Effector memory CD8-positive, alpha-beta T cell (primary cell): ENCODE measurements at regions not wholly inside any gene's neighbourhood (a gene's known extent, or its start where the extent isn't known, plus 50 kb on each side); places are given as distances from the start of the nearest gene placed in this dataset.

ENCODE experiments used
- ATAC-seq: fragments of 150-1000 bp; cut with Tn5 transposase; replicated peaks from 2 replicates; pipeline ENCODE4 v1.10.0; 2021; ENCODE audit warnings: mild to moderate bottlenecking, moderate library complexity
- DNase-seq, 3 experiments: peaks; one replicate each; pipeline ENCODE4 v3.0.0; 2021
- H3K27ac Mint-ChIP-seq, 2 donors: one replicate each; pipeline ENCODE4 v1.8.0; 2022; ENCODE audit warnings: mild to moderate bottlenecking in 2 of 2, mixed read lengths in 2 of 2, moderate library complexity in 2 of 2
- H3K27me3 Mint-ChIP-seq, 2 donors: one replicate each; pipeline ENCODE4 v1.8.0; 2022; ENCODE audit warnings: mixed read lengths in 2 of 2
- H3K36me3 Mint-ChIP-seq: one replicate; pipeline ENCODE4 v1.8.0; 2022; ENCODE audit warnings: mild to moderate bottlenecking, moderate library complexity, mixed read lengths; ENCODE audit not compliant: insufficient read depth
- H3K4me1 Mint-ChIP-seq, 2 donors: one replicate each; pipeline ENCODE4 v1.8.0; 2022; ENCODE audit warnings: low read depth in 2 of 2, mixed read lengths in 2 of 2
- H3K4me3 Mint-ChIP-seq, 2 donors: one replicate each; pipeline ENCODE4 v1.8.0; 2022; ENCODE audit warnings: mild to moderate bottlenecking in 2 of 2, mixed read lengths in 2 of 2, moderate library complexity in 2 of 2
- H3K9me3 Mint-ChIP-seq, 2 donors: one replicate each; pipeline ENCODE4 v1.8.0; 2022; ENCODE audit warnings: mixed read lengths in 2 of 2

- Mint-ChIP-seq H3K4me3 (no peak overlapping the region), H3K4me1 (no peaks in the 10 kb centered on the region), H3K9me3 (no peaks in the 10 kb centered on the region), H3K36me3 (no peaks in the 10 kb centered on the region), H3K27ac (no peak overlapping the region), H3K27me3 (no peaks in the 10 kb centered on the region)
- ATAC-seq (no peak), DNase-seq (no peak)
These were observed 228.2 kb downstream of the NHLRC3 start for GRCh38 chr13:39266426-39266825.

- no peak overlapping the region for H3K4me3 Mint-ChIP-seq
These were observed 230.1 kb downstream of the NHLRC3 start for GRCh38 chr13:39268398-39268797.

DNA sequence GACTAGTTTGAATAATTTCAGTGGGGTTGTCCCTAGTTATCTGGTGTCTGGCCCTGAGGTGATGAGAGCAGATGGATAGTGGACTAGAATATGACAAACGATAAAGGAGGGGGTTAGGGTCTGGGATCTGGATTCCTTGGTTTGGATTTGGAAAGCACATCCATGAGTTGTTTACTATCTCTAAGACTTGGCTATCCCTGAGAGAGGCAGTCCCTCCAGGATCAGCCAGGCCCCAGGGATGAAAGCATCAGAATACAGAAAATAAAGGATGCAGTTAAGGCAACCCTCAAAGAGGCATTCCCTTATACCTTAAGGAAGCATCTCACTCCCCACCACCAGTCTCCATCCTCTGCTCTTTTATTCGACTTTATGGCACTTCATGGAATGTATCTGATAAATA lies 230.7 kb downstream of the NHLRC3 start:
- no peak for ATAC-seq
- no peaks in the 10 kb centered on the region for H3K36me3 Mint-ChIP-seq
- no peaks in the 10 kb centered on the region for H3K27me3 Mint-ChIP-seq
- H3K4me3 Mint-ChIP-seq = no peak overlapping the region
- no peaks in the 10 kb centered on the region for H3K4me1 Mint-ChIP-seq
- DNase-seq = no peak
- no peaks in the 10 kb centered on the region for H3K9me3 Mint-ChIP-seq
- H3K27ac Mint-ChIP-seq = no peak overlapping the region

More at GRCh38 chr13:39268398-39268797, 230.1 kb downstream of the NHLRC3 start:
- Mint-ChIP-seq H3K27me3 (no peaks in the 10 kb centered on the region), H3K4me1 (no peaks in the 10 kb centered on the region), H3K36me3 (no peaks in the 10 kb centered on the region), H3K27ac (no peak overlapping the region), H3K9me3 (no peaks in the 10 kb centered on the region)
- ATAC-seq (no peak), DNase-seq (no peak)

DNA sequence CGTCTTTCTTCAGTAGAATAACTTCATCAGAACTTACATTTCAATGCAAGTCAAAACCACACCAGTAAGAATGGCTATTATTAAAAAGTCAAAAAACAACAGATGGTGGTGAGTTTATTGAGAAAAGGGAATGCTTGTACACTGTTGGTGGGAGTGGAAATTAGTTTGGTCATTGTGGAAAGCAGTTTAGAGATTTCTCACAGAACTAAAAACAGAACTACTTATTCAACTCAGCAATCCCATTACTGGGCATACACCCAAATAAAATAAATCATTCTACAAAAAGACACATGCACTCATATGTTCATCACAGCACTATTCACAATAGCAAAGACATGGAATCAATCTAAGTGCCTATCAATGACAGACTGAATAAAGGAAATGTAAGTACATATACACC lies 231.2 kb downstream of the NHLRC3 start:
- H3K9me3 Mint-ChIP-seq = no peaks in the 10 kb centered on the region
- no peaks in the 10 kb centered on the region for H3K27me3 Mint-ChIP-seq
- ATAC-seq = no peak
- H3K36me3 Mint-ChIP-seq = no peaks in the 10 kb centered on the region
- no peak for DNase-seq
- no peak overlapping the region for H3K4me3 Mint-ChIP-seq
- H3K4me1 Mint-ChIP-seq = no peaks in the 10 kb centered on the region
- no peak overlapping the region for H3K27ac Mint-ChIP-seq

DNA sequence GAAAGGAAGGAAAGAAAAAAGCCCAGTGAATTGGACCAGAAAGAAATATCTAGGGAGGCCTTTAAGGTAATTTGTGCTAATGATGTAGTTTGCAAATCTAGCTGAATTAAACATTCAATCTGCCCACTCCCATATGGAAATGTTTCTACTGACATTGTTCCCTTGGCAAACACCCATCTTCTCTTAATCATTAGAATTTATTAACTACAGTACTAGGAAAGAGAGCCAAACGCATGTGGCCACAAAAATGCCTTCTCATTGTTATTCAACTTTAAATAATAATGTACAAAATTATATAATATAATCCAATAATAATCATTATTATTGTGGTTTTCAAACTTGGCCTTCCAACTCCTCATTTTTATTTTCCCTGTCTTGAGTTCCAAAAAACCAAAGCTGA lies 234.7 kb downstream of the NHLRC3 start:
- ATAC-seq = no peak
- no peak overlapping the region for H3K4me3 Mint-ChIP-seq

GRCh38 chr13:39273953-39274738 lies 235.9 kb downstream of the NHLRC3 start:
- no peak overlapping the region for H3K4me3 Mint-ChIP-seq
- H3K27me3 Mint-ChIP-seq = no peaks in the 10 kb centered on the region
- no peak overlapping the region for H3K27ac Mint-ChIP-seq
- no peaks in the 10 kb centered on the region for H3K9me3 Mint-ChIP-seq
- no peaks in the 10 kb centered on the region for H3K4me1 Mint-ChIP-seq
- ATAC-seq = no peak
- no peak for DNase-seq
- no peaks in the 10 kb centered on the region for H3K36me3 Mint-ChIP-seq

More for the DNA sequence above, 234.7 kb downstream of the NHLRC3 start:
- Mint-ChIP-seq H3K4me1 (no peaks in the 10 kb centered on the region), H3K36me3 (no peaks in the 10 kb centered on the region), H3K9me3 (no peaks in the 10 kb centered on the region), H3K27me3 (no peaks in the 10 kb centered on the region), H3K27ac (no peak overlapping the region)
- DNase-seq = no peak

DNA sequence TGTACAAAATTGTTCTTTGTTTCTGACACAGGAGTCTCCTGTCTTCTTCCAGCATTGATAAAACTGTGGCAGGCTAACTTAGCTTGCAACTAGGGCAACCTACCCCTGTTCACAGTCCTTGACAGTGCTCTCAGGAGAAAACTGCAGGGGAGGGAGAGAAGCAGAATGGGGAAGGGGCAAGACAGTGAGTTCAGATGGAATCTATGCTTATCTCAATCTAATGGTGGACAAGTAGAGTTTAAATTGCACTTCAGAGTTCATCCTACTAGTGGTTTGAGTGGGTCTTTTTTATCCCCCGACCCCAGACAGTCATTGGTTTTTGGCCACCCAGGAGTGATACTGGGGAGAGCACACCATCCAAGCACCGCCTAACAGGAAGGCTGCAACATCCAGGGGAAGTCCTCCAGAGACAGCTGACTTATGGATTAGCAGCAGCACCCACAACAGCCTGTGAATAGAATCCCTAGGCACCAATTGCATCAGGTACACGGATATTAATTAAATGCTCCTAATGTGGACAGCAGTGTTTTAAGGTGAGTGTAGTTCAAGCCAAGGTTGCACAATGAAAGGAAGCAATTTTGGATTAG lies 236.6 kb downstream of the NHLRC3 start:
- ATAC-seq (no peak), DNase-seq (no peak)
- no peaks in the 10 kb centered on the region for H3K4me1 Mint-ChIP-seq
- no peak overlapping the region for H3K4me3 Mint-ChIP-seq
- H3K36me3 Mint-ChIP-seq = no peaks in the 10 kb centered on the region
- no peaks in the 10 kb centered on the region for H3K27me3 Mint-ChIP-seq
- H3K9me3 Mint-ChIP-seq = peaks cover 0 to under 1% of the 10 kb centered on the region in 2 donors
- no peak overlapping the region for H3K27ac Mint-ChIP-seq

DNA sequence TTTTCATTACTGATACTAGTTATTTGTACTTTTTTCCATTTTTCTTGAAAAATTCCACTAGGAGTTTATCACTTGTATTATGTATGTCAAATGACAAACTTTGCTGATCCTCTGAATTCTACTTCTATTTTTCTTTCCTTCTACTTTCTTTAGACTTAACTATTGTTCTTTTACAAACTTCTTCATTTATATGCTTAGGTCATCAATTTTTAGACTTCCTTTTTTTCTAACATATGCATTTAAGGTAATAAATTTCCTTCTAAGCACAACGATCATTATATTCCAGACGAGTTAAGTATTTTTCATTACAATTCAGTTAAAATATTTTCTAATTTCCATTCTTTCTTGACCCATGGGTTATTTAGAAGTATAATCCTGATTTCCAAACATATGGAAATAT lies 240.8 kb downstream of the NHLRC3 start:
- DNase-seq (no peak), ATAC-seq (no peak)
- no peak overlapping the region for H3K27ac Mint-ChIP-seq
- no peak overlapping the region for H3K4me3 Mint-ChIP-seq
- H3K27me3 Mint-ChIP-seq = no peaks in the 10 kb centered on the region
- no peaks in the 10 kb centered on the region for H3K36me3 Mint-ChIP-seq
- no peaks in the 10 kb centered on the region for H3K4me1 Mint-ChIP-seq
- peaks cover 0 to 3% of the 10 kb centered on the region in 2 donors for H3K9me3 Mint-ChIP-seq

DNA sequence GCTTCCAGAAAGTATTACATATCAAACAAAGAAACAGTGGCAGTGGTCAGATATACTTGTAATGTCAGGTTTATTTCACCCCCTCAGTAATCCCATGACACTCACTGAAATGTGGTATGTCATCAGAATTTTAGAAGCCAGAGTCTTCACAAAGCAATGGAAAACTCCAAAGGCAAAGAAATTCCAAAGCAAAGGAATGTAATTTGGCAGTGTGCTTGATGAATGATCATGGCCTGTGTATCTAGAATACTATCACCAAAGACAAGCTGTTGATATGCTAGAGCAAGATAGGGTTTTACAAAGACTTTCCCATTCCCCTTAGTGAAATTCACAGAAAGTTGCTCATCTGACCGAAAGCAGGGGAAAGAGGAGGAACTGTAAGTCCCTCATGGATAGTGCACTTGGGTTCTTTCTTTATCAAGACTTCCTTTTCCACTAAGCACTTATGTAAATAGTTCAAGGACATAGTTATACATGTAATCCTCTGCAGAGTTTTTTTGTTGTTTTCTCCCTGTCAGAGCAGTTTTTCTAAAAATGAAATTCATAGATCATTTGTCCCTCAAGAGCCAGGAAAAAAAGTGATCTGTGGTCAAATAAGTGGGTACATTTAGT lies 243.4 kb downstream of the NHLRC3 start:
- no peaks in the 10 kb centered on the region for H3K4me1 Mint-ChIP-seq
- ATAC-seq (no peak), DNase-seq (no peak)
- H3K27ac Mint-ChIP-seq = no peak overlapping the region
- peaks cover under 1 to 5% of the 10 kb centered on the region in 2 donors for H3K9me3 Mint-ChIP-seq
- no peaks in the 10 kb centered on the region for H3K27me3 Mint-ChIP-seq
- no peaks in the 10 kb centered on the region for H3K36me3 Mint-ChIP-seq
- H3K4me3 Mint-ChIP-seq = no peak overlapping the region

DNA sequence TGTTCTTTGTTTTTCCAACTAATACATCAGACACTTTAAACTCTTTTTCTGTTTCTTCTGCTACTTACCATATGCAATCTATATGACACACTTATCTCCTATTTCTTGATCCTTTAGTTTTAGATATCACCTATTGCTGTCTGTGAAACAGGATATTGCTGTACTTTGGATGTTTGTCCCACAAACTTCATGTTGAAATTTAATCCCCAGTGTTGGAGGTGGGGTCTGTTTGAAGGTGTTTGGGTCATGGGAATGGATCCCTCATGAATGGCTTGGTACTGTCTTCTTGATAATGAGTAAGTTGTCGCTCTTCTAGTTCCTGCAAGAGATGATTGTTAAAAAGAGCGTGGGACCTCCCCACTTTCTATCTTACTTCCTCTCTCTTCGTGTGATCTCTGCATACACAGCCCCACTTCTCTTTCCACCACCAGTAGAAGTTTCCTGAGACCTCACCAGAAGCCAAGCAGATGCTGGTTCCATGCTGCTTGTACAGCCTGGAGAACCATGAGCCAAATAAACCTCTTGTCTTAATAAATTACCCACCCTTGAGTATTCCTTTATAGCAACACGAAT lies 244.2 kb downstream of the NHLRC3 start:
- H3K36me3 Mint-ChIP-seq = no peaks in the 10 kb centered on the region
- no peaks in the 10 kb centered on the region for H3K27me3 Mint-ChIP-seq
- no peaks in the 10 kb centered on the region for H3K4me1 Mint-ChIP-seq
- DNase-seq = no peak
- no peak overlapping the region for H3K27ac Mint-ChIP-seq
- no peak overlapping the region for H3K4me3 Mint-ChIP-seq
- ATAC-seq = no peak
- peaks cover 8% of the 10 kb centered on the region in 2 donors for H3K9me3 Mint-ChIP-seq

DNA sequence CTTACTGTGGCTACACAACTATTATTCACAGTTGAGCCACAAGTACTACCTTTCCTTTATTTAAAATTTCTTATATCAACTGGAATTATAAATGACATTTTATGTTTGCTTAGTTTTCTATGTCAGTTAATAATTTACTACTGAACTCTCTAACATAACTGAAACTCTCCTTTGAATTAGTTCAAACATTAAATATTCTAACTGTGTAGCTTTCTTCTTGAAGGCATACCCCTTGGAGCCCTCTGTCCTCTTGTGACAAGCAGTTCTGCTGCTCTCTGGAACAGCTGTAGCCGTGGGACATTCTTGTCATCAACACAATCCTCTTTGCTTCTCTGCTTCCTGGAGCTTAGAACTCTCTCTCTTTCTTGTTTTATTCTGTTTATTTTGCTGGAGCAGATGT lies 244.8 kb downstream of the NHLRC3 start:
- H3K27me3 Mint-ChIP-seq = no peaks in the 10 kb centered on the region
- H3K9me3 Mint-ChIP-seq = peaks cover 8% of the 10 kb centered on the region in 2 donors
- H3K4me3 Mint-ChIP-seq = no peak overlapping the region
- H3K4me1 Mint-ChIP-seq = no peaks in the 10 kb centered on the region
- no peak for DNase-seq
- ATAC-seq = no peak
- H3K27ac Mint-ChIP-seq = no peak overlapping the region
- H3K36me3 Mint-ChIP-seq = no peaks in the 10 kb centered on the region

GRCh38 chr13:39284801-39285388 lies 246.6 kb downstream of the NHLRC3 start:
- peaks cover 7 to 16% of the 10 kb centered on the region in 2 donors for H3K9me3 Mint-ChIP-seq
- no peaks in the 10 kb centered on the region for H3K36me3 Mint-ChIP-seq
- no peaks in the 10 kb centered on the region for H3K27me3 Mint-ChIP-seq

More at GRCh38 chr13:39284801-39285388, 246.6 kb downstream of the NHLRC3 start:
- H3K4me1 Mint-ChIP-seq = no peaks in the 10 kb centered on the region
- ATAC-seq = no peak
- H3K4me3 Mint-ChIP-seq = no peak overlapping the region
- DNase-seq = no peak
- no peak overlapping the region for H3K27ac Mint-ChIP-seq
